ENCODE measurements at regions not wholly inside any gene's neighbourhood (a gene's known extent, or its start where the extent isn't known, plus 50 kb on each side); places are given as distances from the start of the nearest gene placed in this dataset.

DNA sequence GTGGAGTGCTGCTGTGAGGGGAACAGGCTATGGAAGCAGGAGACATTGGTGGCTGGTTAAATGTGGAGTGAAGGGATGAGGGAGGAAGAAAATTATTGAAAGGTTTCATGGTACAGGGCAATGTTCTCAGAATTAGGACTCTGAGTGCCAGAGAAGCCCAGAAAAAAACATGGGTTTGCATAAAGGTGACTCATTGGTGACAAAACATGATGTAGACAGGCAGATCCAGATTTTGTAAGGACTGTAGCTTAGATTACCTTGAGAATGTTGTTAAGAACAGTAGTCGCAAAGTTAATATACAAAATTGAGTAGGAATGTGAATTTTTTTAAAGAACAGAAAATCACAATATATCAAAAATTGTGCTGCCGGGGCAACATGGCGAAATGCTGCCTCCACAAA, 134.9 kb upstream of the ZNF438 start:
- H3K9me3 ChIP-seq, result peaks cover 0 to 7% (median 2%) of the 10 kb centered on the region in 4 donors
- no peaks in the 10 kb centered on the region for H3K27me3 ChIP-seq
- no peaks in the 10 kb centered on the region for H3K4me1 ChIP-seq
- H3K4me3 ChIP-seq, result no peak overlapping the region
- no peaks in the 10 kb centered on the region for H3K36me3 ChIP-seq
- TF ChIP-seq, protein P1, sequence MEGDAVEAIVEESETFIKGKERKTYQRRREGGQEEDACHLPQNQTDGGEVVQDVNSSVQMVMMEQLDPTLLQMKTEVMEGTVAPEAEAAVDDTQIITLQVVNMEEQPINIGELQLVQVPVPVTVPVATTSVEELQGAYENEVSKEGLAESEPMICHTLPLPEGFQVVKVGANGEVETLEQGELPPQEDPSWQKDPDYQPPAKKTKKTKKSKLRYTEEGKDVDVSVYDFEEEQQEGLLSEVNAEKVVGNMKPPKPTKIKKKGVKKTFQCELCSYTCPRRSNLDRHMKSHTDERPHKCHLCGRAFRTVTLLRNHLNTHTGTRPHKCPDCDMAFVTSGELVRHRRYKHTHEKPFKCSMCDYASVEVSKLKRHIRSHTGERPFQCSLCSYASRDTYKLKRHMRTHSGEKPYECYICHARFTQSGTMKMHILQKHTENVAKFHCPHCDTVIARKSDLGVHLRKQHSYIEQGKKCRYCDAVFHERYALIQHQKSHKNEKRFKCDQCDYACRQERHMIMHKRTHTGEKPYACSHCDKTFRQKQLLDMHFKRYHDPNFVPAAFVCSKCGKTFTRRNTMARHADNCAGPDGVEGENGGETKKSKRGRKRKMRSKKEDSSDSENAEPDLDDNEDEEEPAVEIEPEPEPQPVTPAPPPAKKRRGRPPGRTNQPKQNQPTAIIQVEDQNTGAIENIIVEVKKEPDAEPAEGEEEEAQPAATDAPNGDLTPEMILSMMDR (IDR thresholded peaks at IDR 0.05), result no peak
- TF ChIP-seq POLR2AphosphoS5 (IDR thresholded peaks at IDR 0.05), result no peak
- no peak for TF ChIP-seq POLR2A (IDR thresholded peaks at IDR 0.05; ENCODE audit: low read depth)
- no peak for TF ChIP-seq EP300 (IDR thresholded peaks at IDR 0.05)
- DNase-seq (ENCODE audit: extremely low spot score), result no peak
- intact Hi-C loops (cut with DNase I), result no loop called here
- WGBS, result 98% methylated on average over 3 of the region's 3 CpGs
- H3K27ac ChIP-seq (replicated peaks in 1 of 4), result no peak overlapping the region

DNA sequence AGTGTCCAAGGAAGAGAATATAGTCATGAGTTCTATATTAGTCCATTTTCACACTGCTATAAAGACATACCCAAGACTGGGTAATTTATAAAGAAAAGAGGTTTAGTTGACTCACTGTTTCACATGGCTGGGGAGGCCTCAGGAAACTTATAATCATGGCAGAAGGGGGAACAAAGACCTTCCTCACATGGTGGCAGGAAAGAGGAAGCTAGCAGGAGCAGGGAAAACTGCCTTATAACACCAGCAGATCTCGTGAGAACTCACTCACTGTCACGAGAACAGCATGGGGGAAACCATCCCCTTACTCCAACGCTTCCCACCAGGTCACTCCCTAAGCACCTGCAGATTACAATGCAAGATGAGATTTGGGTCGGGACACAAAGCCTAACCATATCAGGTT, 139.0 kb upstream of the ZNF438 start:
- intact Hi-C loops (cut with DNase I), result no loop called here
- Histone ChIP-seq H3K4me3 (no peak overlapping the region), H3K9me3 (peaks cover 0 to 20% (median 6%) of the 10 kb centered on the region in 4 donors), H3K4me1 (no peaks in the 10 kb centered on the region), H3K27me3 (no peaks in the 10 kb centered on the region), H3K36me3 (no peaks in the 10 kb centered on the region), H3K27ac (replicated peaks in 1 of 4) (no peak overlapping the region)
- TF ChIP-seq POLR2A (IDR thresholded peaks at IDR 0.05; ENCODE audit: low read depth), result no peak
- TF ChIP-seq, protein P1 (IDR thresholded peaks at IDR 0.05), result no peak
- TF ChIP-seq EP300 (IDR thresholded peaks at IDR 0.05), result no peak
- TF ChIP-seq POLR2AphosphoS5 (IDR thresholded peaks at IDR 0.05), result no peak
- no peak for DNase-seq (ENCODE audit: extremely low spot score)
- 87% methylated on average over 4 of the region's 4 CpGs for WGBS

DNA sequence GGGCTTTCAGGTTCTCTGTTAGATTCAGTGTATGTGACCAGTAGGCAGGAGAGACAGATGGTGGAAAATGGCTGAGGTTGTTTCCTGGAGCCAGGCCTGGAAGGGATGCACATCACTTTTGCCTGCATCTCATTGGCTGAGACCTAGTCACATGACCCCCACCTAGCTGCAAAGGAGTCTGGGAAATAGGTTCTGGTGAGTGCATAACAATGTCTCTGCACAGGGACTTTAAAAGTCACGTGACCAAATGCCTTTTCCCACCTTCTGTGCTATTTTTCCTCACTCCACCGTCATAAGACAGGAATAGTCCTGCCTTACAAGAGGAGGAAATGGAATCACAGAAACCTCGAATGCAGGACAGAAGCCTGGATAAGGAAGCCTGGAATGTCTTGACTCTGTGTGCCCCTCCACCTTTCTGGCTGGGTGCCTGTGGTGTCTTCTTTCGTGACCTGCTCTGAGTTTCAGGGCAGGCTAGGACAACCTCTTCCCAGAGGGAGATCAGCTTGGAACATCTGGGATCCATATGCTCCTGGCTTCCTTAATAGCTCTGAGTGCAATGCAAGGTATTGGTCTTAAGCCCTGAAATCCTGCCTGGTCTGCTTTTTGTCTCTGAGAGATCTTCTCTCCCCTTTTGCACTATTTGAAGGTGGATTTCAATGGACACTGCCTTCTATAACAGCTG, 139.9 kb upstream of the ZNF438 start:
- no peak overlapping the region for H3K4me3 ChIP-seq
- H3K9me3 ChIP-seq, result peaks cover 0 to 19% (median 7%) of the 10 kb centered on the region in 4 donors
- no peaks in the 10 kb centered on the region for H3K4me1 ChIP-seq
- no peak overlapping the region for H3K27ac ChIP-seq (replicated peaks in 1 of 4)
- DNase-seq (ENCODE audit: extremely low spot score), result no peak
- 75% methylated on average over 4 of the region's 4 CpGs for WGBS
- H3K36me3 ChIP-seq, result no peaks in the 10 kb centered on the region
- intact Hi-C loops (cut with DNase I), result no loop called here
- TF ChIP-seq, protein P1 (IDR thresholded peaks at IDR 0.05), result no peak
- TF ChIP-seq POLR2A (IDR thresholded peaks at IDR 0.05; ENCODE audit: low read depth), result no peak
- no peak for TF ChIP-seq EP300 (IDR thresholded peaks at IDR 0.05)
- no peak for TF ChIP-seq POLR2AphosphoS5 (IDR thresholded peaks at IDR 0.05)
- H3K27me3 ChIP-seq, result no peaks in the 10 kb centered on the region

DNA sequence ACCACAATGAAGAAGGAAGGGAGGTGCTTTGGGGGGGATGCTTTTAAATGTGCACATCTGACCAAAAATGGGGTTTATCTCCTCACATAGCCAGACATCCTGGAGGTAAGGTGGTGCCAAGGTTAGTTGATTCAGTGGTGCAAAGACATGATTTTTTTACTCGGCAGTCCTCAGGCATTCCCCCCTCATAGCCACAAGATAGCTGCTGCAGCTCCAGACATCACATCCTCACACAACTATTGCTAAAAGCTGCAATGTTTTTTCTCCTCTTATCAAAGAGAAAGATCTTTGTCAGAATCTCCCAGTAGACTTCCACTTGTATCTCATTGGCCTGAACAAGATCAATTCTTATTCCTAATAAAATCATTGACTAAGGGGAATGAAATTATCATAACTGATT, 141.3 kb upstream of the ZNF438 start:
- intact Hi-C loops (cut with DNase I), result no loop called here
- H3K4me1 ChIP-seq, result no peaks in the 10 kb centered on the region
- H3K36me3 ChIP-seq, result no peaks in the 10 kb centered on the region
- H3K4me3 ChIP-seq, result no peak overlapping the region
- DNase-seq (ENCODE audit: extremely low spot score), result no peak
- TF ChIP-seq, protein P1 (IDR thresholded peaks at IDR 0.05), result no peak
- TF ChIP-seq POLR2AphosphoS5 (IDR thresholded peaks at IDR 0.05) (no peak), POLR2A (IDR thresholded peaks at IDR 0.05; ENCODE audit: low read depth) (no peak), EP300 (IDR thresholded peaks at IDR 0.05) (no peak)
- H3K27ac ChIP-seq (replicated peaks in 1 of 4), result no peak overlapping the region
- WGBS, result 88% methylated on average over 1 of the region's 1 CpG
- H3K9me3 ChIP-seq, result peaks cover 0 to 19% (median 7%) of the 10 kb centered on the region in 4 donors
- H3K27me3 ChIP-seq, result no peaks in the 10 kb centered on the region

DNA sequence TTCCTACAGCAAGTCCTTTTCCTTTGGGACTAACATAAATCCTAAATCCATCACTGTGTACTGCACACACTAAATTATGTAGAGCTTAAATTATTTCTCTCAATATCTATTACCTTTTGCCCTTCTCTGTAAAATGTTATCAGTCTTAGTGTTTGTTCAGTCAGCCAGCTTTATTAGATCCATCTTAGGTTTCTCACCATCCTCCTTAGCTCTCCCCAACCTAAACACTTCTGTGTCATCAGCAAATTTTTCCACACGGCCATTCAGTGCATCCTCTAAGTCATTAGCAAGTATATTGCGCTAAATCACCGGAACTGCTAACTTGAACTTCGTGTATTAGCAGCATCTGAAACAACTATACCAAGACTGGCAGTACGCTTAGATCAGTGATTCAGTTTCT, 142.1 kb upstream of the ZNF438 start:
- WGBS, result 95% methylated on average over 5 of the region's 5 CpGs
- Histone ChIP-seq H3K27ac (replicated peaks in 1 of 4) (no peak overlapping the region), H3K4me3 (no peak overlapping the region), H3K9me3 (peaks cover 0 to 19% (median 7%) of the 10 kb centered on the region in 4 donors), H3K36me3 (no peaks in the 10 kb centered on the region), H3K4me1 (no peaks in the 10 kb centered on the region), H3K27me3 (no peaks in the 10 kb centered on the region)
- no peak for DNase-seq (ENCODE audit: extremely low spot score)
- TF ChIP-seq EP300 (IDR thresholded peaks at IDR 0.05) (no peak), POLR2A (IDR thresholded peaks at IDR 0.05; ENCODE audit: low read depth) (no peak), POLR2AphosphoS5 (IDR thresholded peaks at IDR 0.05) (no peak)
- TF ChIP-seq, protein P1 (IDR thresholded peaks at IDR 0.05), result no peak
- intact Hi-C loops (cut with DNase I), result no loop called here

Measured in esophagus muscularis mucosa (tissue), 4 donors.